ENCODE measurements at regions not wholly inside any gene's neighbourhood (a gene's known extent, or its start where the extent isn't known, plus 50 kb on each side); places are given as distances from the start of the nearest gene placed in this dataset.

DNA sequence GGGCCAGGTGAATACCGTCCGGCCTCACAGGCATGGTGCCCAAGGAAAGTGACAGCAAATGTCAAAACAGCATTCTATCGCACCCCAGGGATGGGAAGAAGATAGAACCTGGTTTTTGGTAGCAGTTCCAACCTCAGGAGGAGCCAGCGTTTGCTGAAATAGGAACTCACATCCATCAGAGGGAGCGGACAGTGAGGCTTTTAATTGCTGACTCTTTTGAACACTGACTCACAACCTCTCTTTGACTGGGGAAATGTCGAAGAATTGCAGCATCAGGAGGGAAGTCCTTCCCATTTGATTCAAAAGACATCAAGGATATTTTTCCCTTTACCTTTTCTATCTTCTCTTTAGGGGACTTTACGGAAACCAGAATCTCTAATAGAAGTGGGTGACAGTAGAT lies 114.2 kb downstream of the UNC5CL start:
- FAIRE-seq (no peak), ATAC-seq (no peak), DNase-seq (ENCODE audit: low read depth in 1 of 2, low spot score in 1 of 2) (no peak)
- H3K27ac ChIP-seq = no peak overlapping the region
- H3K4me2 ChIP-seq = no peak overlapping the region
- 0 out of 3 replicates have a peak, but pooled peaks cover 6% of the 10 kb centered on the region for H3K4me1 ChIP-seq
- TF ChIP-seq, protein P1, sequence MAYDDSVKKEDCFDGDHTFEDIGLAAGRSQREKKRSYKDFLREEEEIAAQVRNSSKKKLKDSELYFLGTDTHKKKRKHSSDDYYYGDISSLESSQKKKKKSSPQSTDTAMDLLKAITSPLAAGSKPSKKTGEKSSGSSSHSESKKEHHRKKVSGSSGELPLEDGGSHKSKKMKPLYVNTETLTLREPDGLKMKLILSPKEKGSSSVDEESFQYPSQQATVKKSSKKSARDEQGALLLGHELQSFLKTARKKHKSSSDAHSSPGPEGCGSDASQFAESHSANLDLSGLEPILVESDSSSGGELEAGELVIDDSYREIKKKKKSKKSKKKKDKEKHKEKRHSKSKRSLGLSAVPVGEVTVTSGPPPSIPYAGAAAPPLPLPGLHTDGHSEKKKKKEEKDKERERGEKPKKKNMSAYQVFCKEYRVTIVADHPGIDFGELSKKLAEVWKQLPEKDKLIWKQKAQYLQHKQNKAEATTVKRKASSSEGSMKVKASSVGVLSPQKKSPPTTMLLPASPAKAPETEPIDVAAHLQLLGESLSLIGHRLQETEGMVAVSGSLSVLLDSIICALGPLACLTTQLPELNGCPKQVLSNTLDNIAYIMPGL (CRISPR knock-in tag; IDR thresholded peaks at IDR 0.05; ENCODE audit: borderline replicate concordance) = no peak
- TF ChIP-seq TP53 (CRISPR knock-in tag; IDR thresholded peaks at IDR 0.05) = no peak
- TF ChIP-seq, protein P2, sequence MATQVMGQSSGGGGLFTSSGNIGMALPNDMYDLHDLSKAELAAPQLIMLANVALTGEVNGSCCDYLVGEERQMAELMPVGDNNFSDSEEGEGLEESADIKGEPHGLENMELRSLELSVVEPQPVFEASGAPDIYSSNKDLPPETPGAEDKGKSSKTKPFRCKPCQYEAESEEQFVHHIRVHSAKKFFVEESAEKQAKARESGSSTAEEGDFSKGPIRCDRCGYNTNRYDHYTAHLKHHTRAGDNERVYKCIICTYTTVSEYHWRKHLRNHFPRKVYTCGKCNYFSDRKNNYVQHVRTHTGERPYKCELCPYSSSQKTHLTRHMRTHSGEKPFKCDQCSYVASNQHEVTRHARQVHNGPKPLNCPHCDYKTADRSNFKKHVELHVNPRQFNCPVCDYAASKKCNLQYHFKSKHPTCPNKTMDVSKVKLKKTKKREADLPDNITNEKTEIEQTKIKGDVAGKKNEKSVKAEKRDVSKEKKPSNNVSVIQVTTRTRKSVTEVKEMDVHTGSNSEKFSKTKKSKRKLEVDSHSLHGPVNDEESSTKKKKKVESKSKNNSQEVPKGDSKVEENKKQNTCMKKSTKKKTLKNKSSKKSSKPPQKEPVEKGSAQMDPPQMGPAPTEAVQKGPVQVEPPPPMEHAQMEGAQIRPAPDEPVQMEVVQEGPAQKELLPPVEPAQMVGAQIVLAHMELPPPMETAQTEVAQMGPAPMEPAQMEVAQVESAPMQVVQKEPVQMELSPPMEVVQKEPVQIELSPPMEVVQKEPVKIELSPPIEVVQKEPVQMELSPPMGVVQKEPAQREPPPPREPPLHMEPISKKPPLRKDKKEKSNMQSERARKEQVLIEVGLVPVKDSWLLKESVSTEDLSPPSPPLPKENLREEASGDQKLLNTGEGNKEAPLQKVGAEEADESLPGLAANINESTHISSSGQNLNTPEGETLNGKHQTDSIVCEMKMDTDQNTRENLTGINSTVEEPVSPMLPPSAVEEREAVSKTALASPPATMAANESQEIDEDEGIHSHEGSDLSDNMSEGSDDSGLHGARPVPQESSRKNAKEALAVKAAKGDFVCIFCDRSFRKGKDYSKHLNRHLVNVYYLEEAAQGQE (IDR thresholded peaks at IDR 0.05) = no peak
- POLR2A ChIA-PET = no interaction called here
- CTCF ChIA-PET = interaction anchor here (1.3 kb wide), 1 partner anchor 17 kb away, joined by 4 read pairs; no protein-coding TSS in a partner anchor
- no peak overlapping the region for H3K4me3 ChIP-seq
- no peaks in the 10 kb centered on the region for H3K9me3 ChIP-seq
- WGBS (ENCODE audit: missing lambda C conversion rate) = 80% methylated on average over 7 of the region's 7 CpGs

DNA sequence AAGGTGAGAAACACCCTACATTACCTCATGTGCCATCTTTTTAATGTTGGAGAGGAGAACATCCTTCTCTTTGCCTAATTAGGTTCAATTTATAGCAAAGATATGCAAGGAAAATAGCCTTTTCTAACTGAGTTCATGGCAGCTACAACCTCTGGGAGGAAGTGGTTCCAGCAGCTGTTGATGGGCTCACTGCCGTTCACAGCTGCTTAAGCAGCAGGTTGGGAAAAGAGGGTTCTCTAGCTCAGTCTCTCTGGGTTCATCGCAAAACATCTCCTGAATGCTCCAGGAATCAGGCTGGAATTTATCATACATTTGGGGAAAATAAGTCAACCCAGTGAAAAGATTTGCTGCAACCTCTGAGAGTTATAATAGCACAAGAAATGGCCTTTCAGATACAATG lies 115.1 kb downstream of the UNC5CL start:
- Histone ChIP-seq H3K4me3 (no peak overlapping the region), H3K4me2 (no peak overlapping the region), H3K9me3 (no peaks in the 10 kb centered on the region), H3K4me1 (0 out of 3 replicates have a peak, but pooled peaks cover 6% of the 10 kb centered on the region), H3K27ac (peak overlapping the region in 1 of 2 experiments; percentile 28; a peak in 1 of 6 replicates)
- no peak for TF ChIP-seq CEBPB (IDR thresholded peaks at IDR 0.05)
- no peak for TF ChIP-seq RFX5 (IDR thresholded peaks at IDR 0.05)
- no peak for TF ChIP-seq MYC (IDR thresholded peaks at IDR 0.05; ENCODE audit: borderline replicate concordance, low read length)
- TF ChIP-seq KDM1A (IDR thresholded peaks at IDR 0.05; ENCODE audit: low read depth) = no peak
- no peak for TF ChIP-seq ZC3H11A (IDR thresholded peaks at IDR 0.05)
- no peak for TF ChIP-seq CHD2 (IDR thresholded peaks at IDR 0.05; ENCODE audit: low read length, partially characterized antibody)
- no peak for TF ChIP-seq POLR2AphosphoS2 (conservative IDR thresholded peaks at IDR 0.05; ENCODE audit: low read length)
- TF ChIP-seq HES2 (IDR thresholded peaks at IDR 0.05) = no peak
- TF ChIP-seq, protein P3, sequence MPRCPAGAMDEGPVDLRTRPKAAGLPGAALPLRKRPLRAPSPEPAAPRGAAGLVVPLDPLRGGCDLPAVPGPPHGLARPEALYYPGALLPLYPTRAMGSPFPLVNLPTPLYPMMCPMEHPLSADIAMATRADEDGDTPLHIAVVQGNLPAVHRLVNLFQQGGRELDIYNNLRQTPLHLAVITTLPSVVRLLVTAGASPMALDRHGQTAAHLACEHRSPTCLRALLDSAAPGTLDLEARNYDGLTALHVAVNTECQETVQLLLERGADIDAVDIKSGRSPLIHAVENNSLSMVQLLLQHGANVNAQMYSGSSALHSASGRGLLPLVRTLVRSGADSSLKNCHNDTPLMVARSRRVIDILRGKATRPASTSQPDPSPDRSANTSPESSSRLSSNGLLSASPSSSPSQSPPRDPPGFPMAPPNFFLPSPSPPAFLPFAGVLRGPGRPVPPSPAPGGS (IDR thresholded peaks at IDR 0.05) = no peak
- TF ChIP-seq EHF (CRISPR knock-in tag; IDR thresholded peaks at IDR 0.05) = no peak
- no peak for TF ChIP-seq HDAC2 (IDR thresholded peaks at IDR 0.05)
- TF ChIP-seq EHMT2 (IDR thresholded peaks at IDR 0.05; ENCODE audit: low read depth) = no peak
- TF ChIP-seq, protein P2 (IDR thresholded peaks at IDR 0.05) = no peak
- no peak for TF ChIP-seq BHLHE40 (IDR thresholded peaks at IDR 0.05; ENCODE audit: low read depth, low read length)
- WGBS (ENCODE audit: missing lambda C conversion rate) = 88% methylated on average over 2 of the region's 2 CpGs
- CTCF ChIA-PET = interaction anchor here (1.2 to 1.4 kb wide), 3 partner anchors 8 to 117 kb away, joined by 3 to 4 read pairs (median 3); no protein-coding TSS in a partner anchor
- ATAC-seq (no peak), DNase-seq (ENCODE audit: low read depth in 1 of 2, low spot score in 1 of 2) (no peak), FAIRE-seq (no peak)
- POLR2A ChIA-PET = no interaction called here
